Hepatocyte (in vitro differentiated cells): ENCODE measurements at regions not wholly inside any gene's neighbourhood (a gene's known extent, or its start where the extent isn't known, plus 50 kb on each side); places are given as distances from the start of the nearest gene placed in this dataset.

Experiments
- DNase-seq: peaks from one replicate; pipeline ENCODE4 v3.0.0-alpha.2; 2016; ENCODE audit warnings: low spot score
- H2AFZ ChIP-seq: fragments of 200-600 bp; sonication (generic); 2 replicates; pipeline ENCODE4 v1.6.0; 2016; ENCODE audit warnings: antibody characterized with exemption, mild to moderate bottlenecking
- H3K27ac ChIP-seq: fragments of 200-600 bp; sonication (generic); 2 replicates; pipeline ENCODE4 v1.5.1; 2016; ENCODE audit warnings: mild to moderate bottlenecking
- H3K27me3 ChIP-seq: fragments of 200-600 bp; sonication (generic); 2 replicates; pipeline ENCODE4 v1.6.1; 2016
- H3K36me3 ChIP-seq: fragments of 200-600 bp; sonication (generic); replicated peaks from 2 replicates; pipeline ENCODE4 v1.5.1; 2016; ENCODE audit warnings: low read depth; ENCODE audit not compliant: insufficient read depth
- H3K4me1 ChIP-seq: fragments of 200-600 bp; sonication (generic); 2 replicates; pipeline ENCODE4 v1.5.1; 2016; ENCODE audit warnings: mild to moderate bottlenecking, moderate library complexity; ENCODE audit not compliant: insufficient read depth
- H3K4me2 ChIP-seq: fragments of 200-600 bp; sonication (generic); 2 replicates; pipeline ENCODE4 v1.6.0; 2016
- H3K4me3 ChIP-seq: fragments of 200-600 bp; sonication (generic); 2 replicates; pipeline ENCODE4 v1.5.1; 2016; ENCODE audit warnings: mild to moderate bottlenecking
- H3K79me2 ChIP-seq: fragments of 200-600 bp; sonication (generic); 2 replicates; pipeline ENCODE4 v1.6.0; 2017; ENCODE audit warnings: mild to moderate bottlenecking
- H3K9me2 ChIP-seq: fragments of 200-600 bp; sonication (generic); replicated peaks from 2 replicates; pipeline ENCODE4 v1.6.0; 2017; ENCODE audit warnings: mild to moderate bottlenecking; ENCODE audit not compliant: insufficient read depth
- H3K9me3 ChIP-seq: fragments of 200-600 bp; sonication (generic); 2 replicates; pipeline ENCODE4 v1.5.1; 2016; ENCODE audit warnings: low read depth, mild to moderate bottlenecking
- H4K20me1 ChIP-seq: fragments of 200-600 bp; sonication (generic); 2 replicates; pipeline ENCODE4 v1.6.0; 2016; ENCODE audit warnings: mild to moderate bottlenecking; ENCODE audit not compliant: insufficient read depth, poor library complexity, severe bottlenecking
- CTCF ChIP-seq: fragments of 200-600 bp; sonication (generic); IDR thresholded peaks from 2 replicates; pipeline ENCODE4 v1.5.1; 2016; ENCODE audit warnings: antibody characterized with exemption, mild to moderate bottlenecking; ENCODE audit not compliant: poor library complexity
- EZH2 ChIP-seq: fragments of 200-600 bp; sonication (generic); IDR thresholded peaks from 2 replicates; pipeline ENCODE4 v1.6.1; 2016; ENCODE audit warnings: antibody characterized with exemption, mild to moderate bottlenecking, borderline replicate concordance
- EZH2phosphoT487 ChIP-seq: fragments of 200-600 bp; sonication (generic); IDR thresholded peaks from one replicate; pipeline ENCODE4 v1.6.1; 2018; ENCODE audit warnings: antibody characterized with exemption, mild to moderate bottlenecking, low read depth, moderate library complexity; ENCODE audit not compliant: unreplicated experiment, severe bottlenecking
- WGBS: methylation state at CpG from one replicate; pipeline ENCODE4 v1.1.6; 2016; ENCODE audit warnings: low lambda C conversion rate; ENCODE audit errors: missing lambda C conversion rate; 5-methylcytosine and 5-hydroxymethylcytosine counted together

GRCh38 chr2:238693337-238694093 lies 154.4 kb upstream of the TWIST2 start:
- H3K4me2 ChIP-seq = no peak overlapping the region
- H3K4me3 ChIP-seq = no peak overlapping the region
- no peaks in the 10 kb centered on the region for H3K36me3 ChIP-seq
- peaks cover 12% of the 10 kb centered on the region for H3K4me1 ChIP-seq
- H3K9me3 ChIP-seq = no peaks in the 10 kb centered on the region
- no peak overlapping the region for H3K27ac ChIP-seq
- no peaks in the 10 kb centered on the region for H4K20me1 ChIP-seq
- no peak overlapping the region for H2AFZ ChIP-seq
- no peak for DNase-seq
- H3K79me2 ChIP-seq = no peaks in the 10 kb centered on the region
- H3K9me2 ChIP-seq = no peaks in the 10 kb centered on the region
- TF ChIP-seq EZH2phosphoT487 (no peak), CTCF (no peak), EZH2 (no peak)
- WGBS = 93% methylated on average over 13 of the region's 13 CpGs
- no peaks in the 10 kb centered on the region for H3K27me3 ChIP-seq

GRCh38 chr2:238694136-238694755 lies 153.6 kb upstream of the TWIST2 start:
- no peak overlapping the region for H3K4me2 ChIP-seq
- no peak for DNase-seq
- no peaks in the 10 kb centered on the region for H3K9me3 ChIP-seq
- H2AFZ ChIP-seq = no peak overlapping the region
- H3K27ac ChIP-seq = no peak overlapping the region
- no peaks in the 10 kb centered on the region for H3K9me2 ChIP-seq
- WGBS = 96% methylated on average over 8 of the region's 8 CpGs
- H3K36me3 ChIP-seq = no peaks in the 10 kb centered on the region
- no peaks in the 10 kb centered on the region for H3K79me2 ChIP-seq
- H3K4me3 ChIP-seq = no peak overlapping the region
- peaks cover 12% of the 10 kb centered on the region for H3K4me1 ChIP-seq
- H3K27me3 ChIP-seq = no peaks in the 10 kb centered on the region
- TF ChIP-seq EZH2 (no peak), EZH2phosphoT487 (no peak), CTCF (no peak)
- H4K20me1 ChIP-seq = no peaks in the 10 kb centered on the region

- H3K9me3 ChIP-seq = no peaks in the 10 kb centered on the region
- TF ChIP-seq EZH2phosphoT487 (no peak), EZH2 (no peak), CTCF (no peak)
- no peak overlapping the region for H3K4me2 ChIP-seq
- H3K36me3 ChIP-seq = no peaks in the 10 kb centered on the region
- WGBS = 92% methylated on average over 6 of the region's 6 CpGs
- H3K27me3 ChIP-seq = no peaks in the 10 kb centered on the region
- no peaks in the 10 kb centered on the region for H3K79me2 ChIP-seq
- no peaks in the 10 kb centered on the region for H3K9me2 ChIP-seq
- H4K20me1 ChIP-seq = no peaks in the 10 kb centered on the region
- H2AFZ ChIP-seq = no peak overlapping the region
- H3K4me3 ChIP-seq = no peak overlapping the region
- DNase-seq = no peak
- H3K4me1 ChIP-seq = peaks cover 12% of the 10 kb centered on the region
- H3K27ac ChIP-seq = peak overlapping the region; percentile 80
Measured at GRCh38 chr2:238694922-238695321, 153.0 kb upstream of the TWIST2 start.
